Endodermal cell (in vitro differentiated cells): ENCODE measurements at regions not wholly inside any gene's neighbourhood (a gene's known extent, or its start where the extent isn't known, plus 50 kb on each side); places are given as distances from the start of the nearest gene placed in this dataset.

Source experiments
- DNase-seq: peaks from one replicate; pipeline ENCODE4 v3.0.0-alpha.2; 2017
- H3K27ac ChIP-seq: 2 replicates; pipeline ENCODE4 v1.5.1; 2013; ENCODE audit warnings: mild to moderate bottlenecking, low read depth, low read length, moderate library complexity
- H3K27me3 ChIP-seq: 2 replicates; pipeline ENCODE4 v1.6.1; 2013; ENCODE audit warnings: mild to moderate bottlenecking, low read length, moderate library complexity; ENCODE audit not compliant: insufficient read depth, control insufficient read depth, poor library complexity, severe bottlenecking
- H3K36me3 ChIP-seq: 2 replicates; pipeline ENCODE4 v1.7.0; 2013; ENCODE audit warnings: mild to moderate bottlenecking, low read length, moderate library complexity; ENCODE audit not compliant: control insufficient read depth, insufficient read depth
- H3K4me1 ChIP-seq: one replicate; pipeline ENCODE4 v1.7.0; 2013; ENCODE audit warnings: low read length; ENCODE audit not compliant: control insufficient read depth, insufficient read depth
- H3K4me3 ChIP-seq: 2 replicates; pipeline ENCODE4 v1.5.1; 2013; ENCODE audit warnings: mild to moderate bottlenecking, low read length, moderate library complexity
- H3K9ac ChIP-seq: 2 replicates; pipeline ENCODE4 v1.6.1; 2013; ENCODE audit warnings: mild to moderate bottlenecking, low read length, moderate library complexity; ENCODE audit not compliant: poor library complexity, severe bottlenecking; ENCODE audit errors: extremely low read depth
- H3K9me3 ChIP-seq: 2 replicates; pipeline ENCODE4 v1.6.1; 2013; ENCODE audit warnings: mild to moderate bottlenecking, low read length, moderate library complexity; ENCODE audit not compliant: control insufficient read depth
- H3K27ac Mint-ChIP-seq: 2 replicates; pipeline ENCODE4 v1.8.0; 2020; ENCODE audit warnings: mixed read lengths
- H3K27me3 Mint-ChIP-seq: 2 replicates; pipeline ENCODE4 v1.8.0; 2021; ENCODE audit warnings: mild to moderate bottlenecking, mixed read lengths; ENCODE audit not compliant: insufficient read depth
- H3K36me3 Mint-ChIP-seq: 2 replicates; pipeline ENCODE4 v1.8.0; 2020; ENCODE audit warnings: low read depth, mixed read lengths
- H3K4me1 Mint-ChIP-seq: 2 replicates; pipeline ENCODE4 v1.8.0; 2020; ENCODE audit warnings: mixed read lengths
- H3K4me3 Mint-ChIP-seq: 2 replicates; pipeline ENCODE4 v1.8.0; 2020; ENCODE audit warnings: mild to moderate bottlenecking, moderate library complexity, mixed read lengths
- H3K9me3 Mint-ChIP-seq: 2 replicates; pipeline ENCODE4 v1.8.0; 2020; ENCODE audit warnings: mild to moderate bottlenecking, mixed read lengths
- CTCF ChIP-seq: fragments of 200-600 bp; sonication (generic); conservative IDR thresholded peaks from 2 replicates; pipeline ENCODE4 v1.5.0; 2021; ENCODE audit warnings: antibody characterized with exemption, mild to moderate bottlenecking
- WGBS, 2 experiments: methylation state at CpG; one replicate each; pipeline versions ENCODE4 v1.1.5 to v1.1.7; 2013; ENCODE audit warnings: missing lambda C conversion rate in 2 of 2, mixed read lengths in 1 of 2; ENCODE audit not compliant: insufficient coverage in 1 of 2, insufficient read length in 1 of 2; 5-methylcytosine and 5-hydroxymethylcytosine counted together

GRCh38 chr3:25888892-25889524 is 99.1 kb downstream of the OXSM start:
- no peak overlapping the region for H3K27ac ChIP-seq
- Mint-ChIP-seq H3K9me3 (no peaks in the 10 kb centered on the region), H3K4me1 (peaks cover 14% of the 10 kb centered on the region), H3K36me3 (no peaks in the 10 kb centered on the region), H3K27me3 (no peaks in the 10 kb centered on the region), H3K27ac (no peak overlapping the region), H3K4me3 (no peak overlapping the region)
- no peak for TF ChIP-seq CTCF
- no peaks in the 10 kb centered on the region for H3K36me3 ChIP-seq
- no peaks in the 10 kb centered on the region for H3K27me3 ChIP-seq
- H3K4me3 ChIP-seq: no peak overlapping the region
- peaks cover 5% of the 10 kb centered on the region for H3K4me1 ChIP-seq
- DNase-seq: no peak
- H3K9me3 ChIP-seq: no peaks in the 10 kb centered on the region
- H3K9ac ChIP-seq: no peak overlapping the region

GRCh38 chr3:25889525-25889917 is 99.6 kb downstream of the OXSM start:
- Mint-ChIP-seq H3K4me1 (peaks cover 14% of the 10 kb centered on the region), H3K4me3 (no peak overlapping the region)
- H3K27ac ChIP-seq: no peak overlapping the region

DNA sequence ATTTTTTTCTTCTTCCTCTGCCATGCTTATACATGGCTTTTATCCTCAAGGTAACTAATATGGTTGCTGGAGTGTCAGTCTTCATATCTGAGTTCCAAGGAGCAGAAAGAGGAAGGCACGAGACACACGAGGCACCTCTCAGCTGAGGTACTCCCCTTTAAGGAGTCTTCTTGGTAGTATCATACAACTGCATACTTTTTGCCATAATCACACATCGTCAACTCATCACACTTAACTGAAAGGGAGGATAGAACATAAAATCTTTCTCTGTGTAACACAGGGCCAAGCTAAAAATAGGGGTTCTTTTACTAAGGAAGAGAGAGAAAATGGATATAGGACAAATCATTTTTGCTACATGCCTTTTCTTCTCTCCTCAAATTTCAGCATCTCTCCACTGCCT is 104.2 kb downstream of the OXSM start:
- Histone ChIP-seq H3K9ac (no peak overlapping the region), H3K4me3 (no peak overlapping the region), H3K9me3 (no peaks in the 10 kb centered on the region), H3K27ac (no peak overlapping the region), H3K36me3 (no peaks in the 10 kb centered on the region), H3K27me3 (no peaks in the 10 kb centered on the region), H3K4me1 (peaks cover 5% of the 10 kb centered on the region)
- Mint-ChIP-seq H3K4me1 (peaks cover 9% of the 10 kb centered on the region), H3K9me3 (no peaks in the 10 kb centered on the region), H3K36me3 (no peaks in the 10 kb centered on the region), H3K27me3 (no peaks in the 10 kb centered on the region), H3K27ac (no peak overlapping the region), H3K4me3 (no peak overlapping the region)
- TF ChIP-seq CTCF: no peak
- 94% methylated on average over 3 of the region's 3 CpGs; no CpG with 5 or more reads in 1 of the 2 experiments for WGBS, 2 experiments
- DNase-seq: no peak

More at GRCh38 chr3:25889525-25889917, 99.6 kb downstream of the OXSM start:
- Mint-ChIP-seq H3K9me3 (no peaks in the 10 kb centered on the region), H3K27me3 (no peaks in the 10 kb centered on the region), H3K27ac (peak overlapping the region; percentile 17), H3K36me3 (no peaks in the 10 kb centered on the region)
- peak; percentile 60 for DNase-seq
- H3K27me3 ChIP-seq: no peaks in the 10 kb centered on the region
- no peak overlapping the region for H3K4me3 ChIP-seq
- no peak overlapping the region for H3K9ac ChIP-seq
- no peak for TF ChIP-seq CTCF
- H3K4me1 ChIP-seq: peaks cover 5% of the 10 kb centered on the region
- H3K9me3 ChIP-seq: no peaks in the 10 kb centered on the region
- no peaks in the 10 kb centered on the region for H3K36me3 ChIP-seq
- WGBS, 2 experiments: 75 to 92% methylated on average over 2 of the region's 2 CpGs
